Keratinocyte (primary cell): ENCODE measurements at regions not wholly inside any gene's neighbourhood (a gene's known extent, or its start where the extent isn't known, plus 50 kb on each side); places are given as distances from the start of the nearest gene placed in this dataset.

Experiments
- CTCF ChIP-seq, 3 experiments: IDR thresholded peaks in 1 of 3; conservative IDR thresholded peaks in 1 of 3; optimal IDR thresholded peaks in 1 of 3; 2 replicates in 2 of 3; 3 replicates in 1 of 3; pipeline versions ENCODE3 to v1.5.1; 2011; ENCODE audit warnings: low read length in 3 of 3, mild to moderate bottlenecking in 3 of 3, moderate library complexity in 2 of 3, control low read depth in 1 of 3, inconsistent platforms in 1 of 3; ENCODE audit not compliant: insufficient read depth in 2 of 3; ENCODE audit errors: extremely low read depth in 1 of 3
- EZH2 ChIP-seq: IDR thresholded peaks from one replicate; pipeline ENCODE4 v1.6.1; 2012; ENCODE audit warnings: inconsistent platforms, mild to moderate bottlenecking, low read length, moderate library complexity

GRCh38 chr9:2285416-2286332 lies 270.5 kb downstream of the SMARCA2 start:
- TF ChIP-seq CTCF (optimal IDR thresholded peaks at IDR 0.05 in 1 of 3, IDR thresholded peaks at IDR 0.05 in 1 of 3, conservative IDR thresholded peaks at IDR 0.05 in 1 of 3; ENCODE audit: extremely low read depth in 1 of 3, insufficient read depth in 2 of 3, low read length in 3 of 3) (no peak), EZH2 (no peak)
